ENCODE measurements at regions not wholly inside any gene's neighbourhood (a gene's known extent, or its start where the extent isn't known, plus 50 kb on each side); places are given as distances from the start of the nearest gene placed in this dataset.
"Not testable (repeated sequence)": the region's sequence is repeated elsewhere in the genome, so short reads cannot be mapped to it uniquely, and the experiment has no call there.

GRCh38 chr2:200179151-200179550 lies 127.3 kb upstream of the SPATS2L start:
- DNase-seq: no peak

GRCh38 chr2:200180943-200181342 lies 125.5 kb upstream of the SPATS2L start:
- DNase-seq: no peak

GRCh38 chr2:200181755-200182154 lies 124.7 kb upstream of the SPATS2L start:
- DNase-seq: no peak

- no peak for DNase-seq
Observed at GRCh38 chr2:200184748-200185627, 121.5 kb upstream of the SPATS2L start.

- DNase-seq: no peak
Observed at GRCh38 chr2:200185628-200186000, 120.9 kb upstream of the SPATS2L start.

GRCh38 chr2:200186002-200186401 lies 120.5 kb upstream of the SPATS2L start:
- no peak for DNase-seq

GRCh38 chr2:200188876-200189275 lies 117.6 kb upstream of the SPATS2L start:
- no peak for DNase-seq

GRCh38 chr2:200189964-200190363 lies 116.5 kb upstream of the SPATS2L start:
- no peak for DNase-seq

GRCh38 chr2:200193331-200193730 lies 113.2 kb upstream of the SPATS2L start:
- DNase-seq: no peak

GRCh38 chr2:200193791-200194190 lies 112.7 kb upstream of the SPATS2L start:
- no peak for DNase-seq

GRCh38 chr2:200194746-200195145 lies 111.7 kb upstream of the SPATS2L start:
- DNase-seq: no peak

GRCh38 chr2:200199005-200199404 lies 107.5 kb upstream of the SPATS2L start:
- peak; percentile 88 for DNase-seq

- no peak for DNase-seq
Observed at GRCh38 chr2:200199576-200200263, 106.8 kb upstream of the SPATS2L start.

GRCh38 chr2:200201839-200202238 lies 104.7 kb upstream of the SPATS2L start:
- DNase-seq: not testable (repeated sequence)

- no peak for DNase-seq
Observed at GRCh38 chr2:200203381-200203827, 103.1 kb upstream of the SPATS2L start.

- no peak for DNase-seq
Observed at GRCh38 chr2:200208041-200208440, 98.5 kb upstream of the SPATS2L start.

GRCh38 chr2:200209030-200209429 lies 97.5 kb upstream of the SPATS2L start:
- no peak for DNase-seq

- DNase-seq: no peak
Observed at GRCh38 chr2:200211643-200212042, 94.8 kb upstream of the SPATS2L start.

GRCh38 chr2:200212862-200213425 lies 93.5 kb upstream of the SPATS2L start:
- no peak for DNase-seq

GRCh38 chr2:200216310-200216709 lies 90.2 kb upstream of the SPATS2L start:
- DNase-seq: peak; percentile 17

GRCh38 chr2:200217320-200217719 lies 89.2 kb upstream of the SPATS2L start:
- no peak for DNase-seq

- no peak for DNase-seq
Observed at GRCh38 chr2:200218645-200219044, 87.8 kb upstream of the SPATS2L start.

GRCh38 chr2:200219309-200220113 lies 87.0 kb upstream of the SPATS2L start:
- no peak for DNase-seq
